Epithelial cell of prostate (primary cell): ENCODE measurements at regions not wholly inside any gene's neighbourhood (a gene's known extent, or its start where the extent isn't known, plus 50 kb on each side); places are given as distances from the start of the nearest gene placed in this dataset.

ENCODE experiments used
- DNase-seq: peaks from one replicate; pipeline ENCODE4 v3.0.0-alpha.2; 2011; ENCODE audit warnings: low read depth, low spot score
- H3K27ac ChIP-seq: fragments of 450-650 bp; 2 replicates; pipeline ENCODE4 v1.5.1; 2017; ENCODE audit warnings: mild to moderate bottlenecking

DNA sequence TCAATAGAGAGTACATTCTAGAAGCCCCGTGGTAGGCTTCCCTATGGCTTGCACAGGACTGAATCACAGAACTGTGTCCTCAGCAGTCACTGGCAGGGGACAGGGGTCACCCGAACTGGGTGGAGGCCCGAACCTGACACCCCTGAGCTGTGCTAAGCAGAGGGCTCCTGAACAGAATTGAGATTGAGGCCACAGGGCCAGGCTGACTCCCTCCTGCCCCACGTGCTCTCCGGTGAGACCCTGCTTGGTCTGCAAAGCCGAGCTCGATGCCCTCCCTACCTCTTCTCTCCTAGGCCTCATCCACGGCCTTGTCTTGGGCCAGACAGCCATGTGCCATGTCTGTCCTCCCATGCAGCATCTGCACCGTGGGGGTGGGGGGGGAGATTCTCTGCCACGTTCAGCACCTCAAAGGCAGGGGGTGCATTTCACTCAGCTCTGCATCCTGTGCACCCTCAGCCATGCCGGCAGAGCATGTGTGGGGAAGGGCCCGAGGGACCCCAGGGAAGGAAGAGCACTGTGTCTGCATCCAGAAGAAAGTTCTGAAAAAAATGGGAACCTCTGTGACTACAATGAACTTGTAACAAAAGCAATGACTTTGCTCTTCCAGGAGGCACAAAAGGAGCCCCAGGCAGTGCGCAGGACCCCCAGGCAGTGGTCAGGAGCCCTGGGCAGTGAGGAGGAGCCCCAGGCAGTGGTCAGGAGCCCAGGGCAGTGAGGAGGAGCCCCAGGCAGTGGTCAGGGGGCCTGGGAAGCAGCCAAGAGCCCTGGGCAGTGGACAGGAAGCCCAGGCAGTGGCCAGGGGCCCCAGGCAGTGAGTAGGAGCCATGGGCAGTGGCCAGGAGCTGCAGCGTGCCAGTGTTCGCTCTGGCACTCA lies 76.7 kb upstream of the SEPTIN5 start:
- H3K27ac ChIP-seq = no peak overlapping the region
- no peak for DNase-seq

DNA sequence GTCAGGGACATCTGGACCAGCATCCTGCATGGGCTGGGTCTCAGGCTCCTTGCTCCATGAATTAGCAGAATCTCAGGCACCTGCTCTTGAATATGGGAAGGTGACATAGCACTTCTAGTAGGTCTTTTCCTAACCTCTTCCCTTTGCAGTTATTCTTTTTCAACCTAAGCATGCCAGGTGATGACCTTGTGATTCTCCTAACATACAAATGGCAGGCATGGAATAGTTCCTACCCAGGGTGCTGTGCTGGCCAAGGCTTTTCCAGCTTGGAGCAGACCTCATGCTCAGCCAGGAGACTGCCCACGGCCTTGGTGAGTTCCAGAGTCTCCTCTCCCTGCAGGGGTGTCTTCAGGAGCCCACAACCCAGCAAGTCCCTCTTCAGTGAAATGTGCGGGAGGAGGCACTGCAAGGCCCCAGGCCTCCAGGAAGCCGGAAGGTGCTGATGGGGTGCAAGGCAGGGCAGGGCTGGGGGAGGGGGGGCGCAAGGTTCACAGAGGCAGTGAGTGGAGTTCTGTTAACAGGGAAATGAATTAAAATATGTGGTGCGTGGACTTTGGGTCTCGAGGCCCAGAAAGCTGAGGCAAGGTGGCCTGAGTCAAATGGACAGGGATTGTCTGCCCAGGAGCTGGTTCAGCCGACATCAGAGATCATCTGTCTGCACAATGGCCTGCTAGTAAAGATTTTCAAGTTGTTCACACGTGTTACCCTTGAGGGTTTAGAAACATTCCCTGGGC lies 75.9 kb upstream of the SEPTIN5 start:
- H3K27ac ChIP-seq = no peak overlapping the region
- DNase-seq = no peak

DNA sequence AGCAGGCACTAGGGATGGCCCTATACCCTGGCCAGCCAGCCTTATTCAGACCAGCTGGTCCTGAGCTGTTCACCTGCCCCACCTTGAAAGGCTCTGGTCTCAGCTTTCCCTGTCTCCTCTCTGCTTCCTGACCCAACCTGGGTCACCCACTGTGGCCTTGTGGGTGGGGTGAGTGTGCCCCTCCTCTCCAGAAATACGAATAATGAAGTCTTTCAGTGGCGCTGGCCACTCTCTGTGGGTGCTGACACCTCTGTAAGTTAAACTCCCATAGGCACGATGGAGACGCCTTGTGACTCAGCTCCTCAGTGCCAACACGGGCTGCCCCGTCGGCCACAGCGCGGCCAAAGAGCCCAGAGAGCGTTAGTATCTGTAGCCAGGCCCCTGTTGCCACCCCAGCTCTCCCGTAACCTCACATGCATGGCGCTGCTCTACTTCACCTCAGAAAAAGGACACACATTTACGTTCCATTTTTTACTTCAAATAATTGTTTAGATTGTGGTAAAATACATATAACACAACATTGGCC lies 74.6 kb upstream of the SEPTIN5 start:
- H3K27ac ChIP-seq = no peak overlapping the region
- DNase-seq = no peak

DNA sequence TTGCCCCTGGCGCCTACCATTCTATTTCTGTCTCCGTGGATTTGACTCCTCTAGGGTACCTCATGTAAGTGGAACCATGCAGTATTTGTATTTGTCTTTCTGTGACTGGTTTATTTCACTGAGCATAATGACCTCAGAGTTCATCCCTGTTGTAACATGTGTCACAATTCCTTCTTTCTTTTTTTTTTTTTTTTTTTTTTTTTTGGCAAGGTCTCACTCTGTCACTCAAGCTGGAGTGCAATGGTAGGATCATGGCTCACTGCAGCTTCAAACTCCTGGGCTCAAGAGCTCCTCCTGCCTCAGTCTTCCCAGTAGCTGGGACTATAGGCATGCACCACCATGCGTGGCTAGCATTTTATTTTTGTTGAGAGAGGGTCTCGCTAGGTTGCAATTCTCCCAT lies 74.0 kb upstream of the SEPTIN5 start:
- DNase-seq = no peak
- no peak overlapping the region for H3K27ac ChIP-seq

DNA sequence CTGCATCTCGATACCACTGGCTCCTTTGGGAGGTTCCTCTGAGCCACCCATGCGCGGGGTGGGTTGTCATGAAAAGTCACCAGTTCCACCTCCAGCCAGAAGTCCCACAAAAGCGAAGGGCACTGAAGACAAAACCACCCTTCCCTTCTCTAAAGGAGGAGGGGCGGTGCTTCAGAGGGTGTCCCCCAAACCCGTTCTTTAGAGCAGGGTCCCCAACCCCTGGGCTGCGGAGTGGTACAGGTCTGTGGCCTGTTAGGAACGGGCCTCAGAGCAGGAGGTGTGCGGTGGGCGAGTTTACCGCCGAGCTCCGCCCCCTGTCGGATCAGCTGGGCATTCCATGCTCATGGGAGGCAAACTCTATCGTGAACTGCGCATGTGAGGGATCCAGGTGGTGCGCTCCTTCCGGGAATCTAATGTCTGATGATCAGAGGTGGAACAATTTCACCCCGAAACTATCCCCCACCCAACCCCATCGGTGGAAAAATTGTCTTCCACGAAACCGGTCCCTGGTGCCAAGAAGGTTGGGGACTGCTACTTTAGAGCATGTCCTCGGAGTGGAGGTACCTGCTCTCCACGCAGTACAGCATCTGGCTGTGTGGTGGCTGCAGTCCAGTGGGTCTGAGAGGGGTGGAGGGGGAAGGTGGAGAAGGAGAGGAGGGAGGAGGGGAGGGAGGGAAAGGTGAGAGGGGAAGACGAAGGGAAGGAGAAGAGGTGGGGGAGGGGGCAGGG lies 72.9 kb upstream of the SEPTIN5 start:
- no peak overlapping the region for H3K27ac ChIP-seq
- no peak for DNase-seq

DNA sequence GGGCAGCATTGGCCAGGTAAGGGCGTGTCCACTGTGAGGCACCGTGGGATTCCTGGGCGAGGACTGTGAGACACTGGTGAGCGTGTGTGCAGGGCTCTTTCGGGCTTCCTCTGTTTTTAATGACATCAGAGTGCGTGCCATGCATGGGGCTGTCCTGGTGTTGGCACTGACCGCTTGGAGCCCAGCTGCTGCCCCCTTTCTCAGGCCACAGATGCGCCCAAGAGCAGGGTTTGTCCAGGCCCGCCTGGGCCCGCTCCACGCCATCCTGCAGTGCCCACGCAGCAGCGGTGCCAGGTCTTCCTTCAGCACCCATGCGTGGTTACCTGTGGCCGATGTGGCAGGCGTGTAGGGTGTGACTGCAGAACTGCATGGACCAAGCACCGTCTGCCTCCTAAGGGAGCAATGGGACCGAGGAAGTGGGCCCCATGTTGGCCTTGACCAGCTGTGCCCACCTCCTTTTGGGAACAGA lies 72.3 kb upstream of the SEPTIN5 start:
- H3K27ac ChIP-seq = no peak overlapping the region
- DNase-seq = no peak

DNA sequence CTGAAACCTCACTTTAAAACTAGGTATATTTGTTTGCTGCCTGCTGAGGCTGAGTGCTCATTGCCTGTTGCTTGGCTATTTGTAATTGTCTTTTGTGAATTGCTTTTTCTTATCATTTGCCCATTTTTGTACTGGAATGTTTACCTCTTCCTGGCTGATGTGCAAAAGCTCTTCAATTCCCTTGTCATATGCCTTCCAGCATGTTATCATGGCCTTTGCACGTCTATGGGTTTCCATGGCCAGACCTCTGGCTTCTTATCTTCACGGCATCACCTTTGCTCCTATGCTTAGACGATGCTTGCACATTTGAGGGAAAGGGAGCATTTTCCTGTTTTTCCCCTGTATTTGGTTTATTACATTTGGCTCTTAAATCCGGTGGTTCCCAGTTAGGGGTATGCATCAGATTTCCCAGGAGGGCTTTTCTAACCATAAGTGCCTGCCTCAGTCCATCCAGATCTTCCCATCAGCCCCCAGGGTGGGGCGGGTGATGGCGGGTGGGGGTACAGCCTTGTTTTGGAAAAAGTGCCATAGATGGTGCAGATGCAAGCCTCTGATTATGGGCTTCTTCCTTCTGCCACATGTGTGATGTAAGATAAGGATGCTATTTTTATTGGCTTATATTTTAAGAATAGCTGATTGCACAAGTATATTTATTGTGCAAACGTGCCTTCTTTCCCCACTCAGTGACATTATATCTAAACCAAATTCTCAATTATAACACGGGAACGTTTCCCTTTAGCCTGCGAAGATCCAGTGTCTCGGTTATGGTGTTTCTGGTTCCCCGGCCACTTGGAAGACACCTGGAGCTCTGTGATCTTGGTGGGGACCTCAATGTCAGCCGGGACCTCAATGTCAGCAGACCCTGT lies 70.6 kb upstream of the SEPTIN5 start:
- no peak overlapping the region for H3K27ac ChIP-seq
- DNase-seq = no peak

DNA sequence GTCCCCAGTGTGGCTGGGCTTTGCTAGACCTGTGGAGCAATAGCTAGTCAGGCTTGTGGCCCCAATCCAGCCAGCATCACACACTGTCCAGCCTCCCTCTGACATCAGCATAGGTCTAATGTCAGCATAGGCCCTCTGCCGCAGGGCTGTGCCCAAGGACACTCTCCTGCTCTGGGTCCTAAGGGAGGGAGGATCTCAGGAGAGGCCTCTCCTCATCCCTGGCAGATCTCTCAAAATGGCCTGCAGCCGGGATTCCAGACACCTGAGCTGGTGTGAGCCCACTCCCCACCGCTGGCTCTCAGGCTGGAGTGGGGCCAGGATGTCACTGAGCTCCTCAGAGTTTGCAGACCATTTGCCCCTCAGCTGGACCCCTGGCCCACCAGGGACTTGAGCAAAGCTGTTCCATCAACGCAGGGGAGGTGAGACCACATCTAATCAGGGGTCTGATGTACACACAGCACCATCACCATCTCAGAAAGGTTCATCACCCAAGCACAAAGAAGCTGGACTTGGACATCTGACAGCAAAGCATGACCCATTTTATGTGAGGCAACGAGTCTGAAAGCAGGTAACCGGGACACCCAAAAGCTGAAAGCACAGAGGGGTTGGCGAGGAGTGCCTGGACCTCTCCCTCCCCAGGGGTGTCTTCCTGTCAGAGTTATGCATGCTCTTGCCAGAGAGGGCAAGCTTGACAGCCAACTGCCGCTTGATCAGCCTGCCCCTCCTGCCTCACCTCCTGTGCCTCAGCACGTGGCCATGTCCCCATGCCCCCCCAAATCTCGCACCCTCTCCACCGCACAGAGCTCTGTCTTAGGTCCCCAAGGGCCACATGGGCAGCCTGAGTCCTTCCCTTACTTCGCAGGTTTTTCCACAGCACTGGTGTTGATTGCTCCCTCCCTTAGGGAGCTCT lies 69.7 kb upstream of the SEPTIN5 start:
- no peak overlapping the region for H3K27ac ChIP-seq
- DNase-seq = no peak

DNA sequence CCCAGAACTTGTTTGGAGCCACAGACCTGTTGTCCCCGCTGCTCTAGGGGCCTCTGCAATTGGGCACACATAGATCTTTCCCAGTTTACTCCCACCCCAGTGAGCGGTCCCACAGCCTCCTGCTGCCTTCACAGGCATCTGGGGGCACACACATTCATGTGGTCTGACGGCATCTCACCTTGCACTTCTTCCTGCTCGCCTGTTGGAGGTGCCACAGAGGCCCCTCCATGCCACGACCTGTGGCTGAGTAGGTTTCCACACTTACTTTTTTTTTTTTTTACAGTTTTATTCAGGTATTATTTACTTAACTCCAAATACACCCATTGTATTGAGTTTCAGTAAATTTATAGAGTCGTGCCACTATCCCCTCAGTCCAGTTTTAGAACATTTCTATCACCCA lies 68.9 kb upstream of the SEPTIN5 start:
- DNase-seq = no peak
- no peak overlapping the region for H3K27ac ChIP-seq

DNA sequence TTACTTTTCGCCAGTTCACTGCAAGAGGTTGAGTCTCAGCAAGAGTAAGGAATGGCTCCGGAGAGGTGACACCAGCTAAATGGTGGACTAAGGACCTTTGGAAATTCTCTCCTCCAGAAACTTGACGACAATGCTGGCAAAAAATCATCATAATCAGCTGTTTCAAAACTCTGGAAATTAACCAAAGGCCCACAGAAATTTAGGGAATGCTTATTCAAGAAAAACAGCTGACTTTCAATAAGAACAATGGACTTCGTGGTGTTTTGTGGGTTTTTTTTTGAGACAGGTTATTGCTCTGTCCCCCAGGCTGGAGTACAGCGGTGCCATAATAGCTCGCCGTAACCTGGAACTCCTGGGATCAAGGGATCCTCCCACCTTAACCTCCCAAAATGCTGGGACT lies 68.4 kb upstream of the SEPTIN5 start:
- H3K27ac ChIP-seq = no peak overlapping the region
- DNase-seq = no peak

DNA sequence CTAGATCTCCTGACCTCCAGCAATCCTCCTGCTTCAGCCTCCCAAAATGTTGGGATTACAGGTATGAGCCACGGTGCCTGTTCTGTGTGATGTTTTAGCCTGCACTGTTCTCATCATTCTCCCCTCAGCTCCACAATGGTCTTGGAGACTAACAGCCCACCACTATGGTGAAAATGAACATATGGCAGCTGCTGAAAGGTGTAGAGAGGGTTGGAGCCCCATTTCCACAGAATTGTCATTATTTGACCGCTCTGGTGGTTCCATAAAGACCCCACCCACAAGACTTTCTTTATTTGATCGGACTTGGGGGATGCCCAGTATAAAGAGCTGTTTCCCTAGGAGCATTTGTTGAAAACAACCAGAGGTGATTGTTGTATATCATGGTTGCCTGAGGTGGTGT lies 67.9 kb upstream of the SEPTIN5 start:
- H3K27ac ChIP-seq = no peak overlapping the region
- no peak for DNase-seq

DNA sequence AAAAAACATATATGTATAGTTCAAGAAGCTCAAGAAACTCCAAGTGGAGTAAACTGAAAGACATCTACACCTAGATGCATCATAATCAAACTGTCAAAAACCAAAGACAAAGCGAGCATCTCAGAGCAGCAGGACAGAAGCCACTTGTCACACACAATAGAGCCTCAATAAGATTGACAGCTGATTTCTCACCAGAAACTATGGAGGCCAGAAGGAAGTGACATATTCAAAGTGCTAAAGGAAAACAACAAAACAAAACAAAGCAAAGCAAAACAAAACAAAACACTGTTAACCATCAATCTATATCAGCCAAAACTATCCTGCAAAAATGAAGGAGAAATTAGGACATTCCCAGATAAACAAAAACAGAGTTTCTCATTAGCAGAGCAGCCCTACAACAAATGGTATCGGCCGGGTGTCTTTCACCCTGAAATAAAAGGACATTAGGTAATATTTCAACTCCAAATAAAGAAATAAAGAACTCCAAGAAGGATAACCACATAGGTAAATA lies 65.8 kb upstream of the SEPTIN5 start:
- no peak for DNase-seq
- H3K27ac ChIP-seq = no peak overlapping the region

DNA sequence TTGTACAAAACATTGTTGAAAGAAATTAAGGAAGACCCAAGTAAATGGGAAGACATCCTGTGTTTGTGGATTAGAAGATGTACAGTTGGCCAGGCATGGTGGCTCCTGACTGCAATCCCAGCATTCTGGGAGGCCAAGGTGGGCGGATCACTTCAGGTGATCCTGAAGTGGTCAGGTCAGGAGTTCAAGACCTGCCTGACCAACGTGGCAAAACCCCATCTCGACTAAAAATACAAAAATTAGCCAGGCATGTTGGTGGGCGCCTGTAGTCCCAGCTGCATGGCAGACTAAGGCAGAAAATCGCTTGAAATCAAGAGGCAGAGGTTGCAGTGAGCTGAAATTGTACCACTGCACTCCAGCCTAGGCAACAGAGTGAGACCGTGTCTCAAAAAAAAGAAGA lies 62.0 kb upstream of the SEPTIN5 start:
- no peak overlapping the region for H3K27ac ChIP-seq
- no peak for DNase-seq

DNA sequence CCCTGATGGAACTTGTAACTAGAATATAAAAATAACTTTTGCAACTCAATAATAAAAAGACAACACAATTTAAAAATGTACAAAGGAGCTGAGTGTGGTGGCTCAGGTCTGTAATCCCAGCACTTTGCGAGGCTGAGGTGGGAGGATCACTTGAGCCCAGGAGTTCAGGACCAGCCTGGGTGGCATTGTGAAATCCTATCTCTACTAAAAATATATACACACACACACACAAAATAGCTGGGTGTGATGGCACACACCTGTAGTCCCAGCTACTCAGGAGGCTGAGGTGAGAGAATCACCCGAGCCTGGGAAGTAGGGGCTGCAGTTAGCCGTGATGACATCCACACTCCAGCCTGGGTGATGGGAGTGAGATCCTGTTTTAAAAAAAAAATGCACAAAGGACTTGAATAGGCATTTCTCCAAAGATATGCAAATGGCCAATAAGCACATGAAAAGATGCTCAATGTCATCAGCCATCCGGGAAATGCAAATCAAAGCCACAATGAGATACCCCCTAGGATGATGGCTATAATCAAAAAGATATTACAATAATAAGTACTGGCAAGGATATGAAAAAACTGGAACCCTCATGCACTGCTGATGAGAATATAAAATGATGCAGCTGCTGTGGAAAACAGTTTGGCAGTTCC lies 59.8 kb upstream of the SEPTIN5 start:
- H3K27ac ChIP-seq = no peak overlapping the region

DNA sequence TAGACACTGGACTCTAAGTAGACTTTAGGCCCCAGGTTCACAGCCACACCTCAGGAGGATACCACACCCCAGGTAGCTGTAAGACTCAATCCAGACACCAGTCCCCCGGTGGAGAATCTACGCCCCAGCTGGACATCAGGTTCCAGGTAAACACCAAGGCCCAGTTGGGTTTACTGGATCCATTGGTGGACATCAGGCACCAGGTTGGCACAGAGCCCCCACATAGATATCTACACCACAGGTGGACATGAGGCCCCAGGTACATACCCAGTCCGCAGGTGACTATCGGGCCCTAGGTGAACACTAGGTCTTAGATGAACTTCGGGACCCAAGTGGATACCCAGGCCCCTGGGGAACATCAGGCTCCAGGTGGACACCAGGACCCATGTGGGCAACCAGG lies 58.9 kb upstream of the SEPTIN5 start:
- DNase-seq = no peak
- H3K27ac ChIP-seq = no peak overlapping the region

More for the DNA sequence above, 59.8 kb upstream of the SEPTIN5 start:
- DNase-seq = no peak

DNA sequence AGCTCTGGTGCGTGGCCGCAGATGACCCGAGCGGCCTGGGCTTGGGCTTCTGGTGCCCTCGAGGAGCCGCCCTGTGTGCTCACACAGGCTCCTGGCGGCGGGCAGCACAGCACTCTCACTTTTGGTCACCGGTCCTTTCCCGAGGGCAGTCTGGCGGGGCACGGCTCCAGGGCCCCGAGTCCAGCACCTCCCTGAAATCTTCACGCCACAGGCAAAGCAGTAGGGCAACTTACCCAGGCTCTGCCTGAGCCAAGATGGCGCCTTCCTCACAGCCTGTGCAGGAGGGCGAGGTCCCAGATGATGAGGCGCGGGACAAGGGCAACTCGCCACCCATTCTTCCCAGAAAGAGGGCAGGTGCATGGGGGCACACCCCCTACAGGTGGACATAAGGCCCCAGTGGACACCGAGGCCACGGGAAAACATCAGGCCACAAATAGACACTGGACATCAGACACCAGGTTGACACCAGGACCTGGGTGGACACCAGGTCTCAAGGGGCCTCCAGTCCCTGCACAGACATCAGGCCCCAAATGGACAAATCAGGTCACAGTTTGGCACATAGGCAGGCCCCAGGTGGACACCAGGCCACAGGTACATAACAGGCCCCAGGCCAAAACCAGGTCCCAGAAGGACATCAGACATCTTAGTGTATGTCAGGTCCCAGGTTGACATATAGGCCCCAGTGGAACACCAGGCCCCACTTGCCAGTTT lies 57.6 kb upstream of the SEPTIN5 start:
- H3K27ac ChIP-seq = no peak overlapping the region
- DNase-seq = no peak

DNA sequence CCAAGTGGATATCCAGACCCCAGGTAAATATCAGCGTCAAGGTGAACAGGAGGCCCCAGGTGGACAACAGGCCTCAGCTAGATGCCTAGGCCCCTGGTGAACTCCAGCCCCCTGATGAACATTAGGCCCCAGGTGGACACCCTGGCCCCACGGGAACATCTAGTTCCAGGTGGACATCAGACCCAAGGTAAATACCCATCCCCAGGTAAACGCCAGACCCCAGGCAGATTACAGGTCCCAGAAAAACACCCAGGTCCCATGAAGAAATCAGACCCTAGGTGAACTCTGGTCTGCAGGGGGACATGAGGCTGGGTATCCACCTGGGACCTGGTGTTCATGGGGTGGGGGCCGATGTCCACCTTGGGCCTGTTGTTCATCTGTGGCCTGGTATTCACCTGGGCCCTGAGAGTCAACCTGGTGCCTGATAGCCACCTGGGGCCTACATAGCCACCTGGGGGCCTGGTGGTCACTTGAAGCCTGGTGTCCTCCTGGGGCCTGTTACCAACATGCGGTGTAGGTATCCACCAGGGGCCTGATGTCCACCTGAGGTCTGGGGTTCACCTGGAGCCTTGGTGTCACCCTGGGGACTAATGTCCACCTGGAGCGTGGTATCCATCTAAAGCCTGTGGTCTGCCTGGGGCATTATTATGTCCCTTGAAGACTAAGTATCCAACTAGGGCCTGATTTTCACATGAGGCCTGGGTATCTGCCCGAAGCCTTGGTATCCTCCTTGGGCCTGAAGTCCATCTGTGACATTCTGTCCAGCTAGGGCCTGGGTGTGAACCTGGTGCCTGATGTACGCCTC lies 56.8 kb upstream of the SEPTIN5 start:
- DNase-seq = no peak
- H3K27ac ChIP-seq = no peak overlapping the region
